Erythroblast (primary cell): ENCODE measurements at regions not wholly inside any gene's neighbourhood (a gene's known extent, or its start where the extent isn't known, plus 50 kb on each side); places are given as distances from the start of the nearest gene placed in this dataset.

Experiments
- DNase-seq, 2 experiments: peaks; one replicate each; lab custom pipeline; 2025; lab: John Stamatoyannopoulos, UW
- GATA1 ChIP-seq: IDR thresholded peaks from 2 replicates; pipeline ENCODE4 v1.6.1; 2011; ENCODE audit warnings: low read depth, mild to moderate bottlenecking, control low read depth, low read length, moderate library complexity
- POLR2A ChIP-seq: IDR thresholded peaks from 2 replicates; pipeline ENCODE4 v1.6.1; 2011; ENCODE audit warnings: mild to moderate bottlenecking, low read length

DNA sequence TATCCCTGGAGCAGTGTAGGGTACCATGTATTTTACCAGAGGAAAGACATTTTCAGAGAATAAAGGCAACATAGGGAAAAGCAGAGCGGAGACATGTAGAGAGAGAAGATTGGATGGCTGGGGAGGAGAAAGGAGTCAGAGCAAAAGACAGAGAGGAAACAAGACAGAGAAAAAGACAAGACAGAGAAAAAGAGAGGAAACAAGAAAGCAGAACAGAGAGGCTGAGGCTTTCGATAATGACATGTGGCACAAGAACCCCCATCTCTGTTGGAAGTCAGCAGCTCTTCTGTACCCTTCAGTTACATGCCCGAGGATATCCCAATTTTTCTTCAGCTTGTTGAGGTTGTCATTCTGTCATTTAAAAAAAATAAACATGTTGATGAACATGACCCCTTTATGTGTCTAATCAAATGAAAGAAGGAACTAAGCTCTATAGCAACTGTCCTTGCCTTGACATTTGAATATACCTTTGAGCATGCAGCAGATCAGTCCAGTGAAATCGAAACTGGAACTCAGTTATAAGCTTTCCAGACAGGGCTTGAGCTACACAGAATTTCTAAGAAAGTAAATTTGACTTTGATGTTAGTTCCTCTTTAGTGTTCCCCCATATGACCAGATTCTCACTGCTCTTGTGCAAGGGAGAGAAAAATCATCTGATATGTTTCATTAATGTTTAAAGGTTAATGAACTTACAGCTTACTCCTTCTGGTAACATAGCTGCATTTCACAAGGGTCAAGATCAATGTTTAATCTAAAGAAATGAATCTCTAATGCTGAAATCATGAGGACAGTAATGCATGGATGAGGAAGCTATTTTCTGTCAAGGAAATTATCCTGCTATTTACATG is 75.1 kb upstream of the SP4 start:
- DNase-seq = peak; percentile 20 to 29
- TF ChIP-seq POLR2A (no peak), GATA1 (no peak)

- no peak for DNase-seq
- TF ChIP-seq POLR2A = no peak
- no peak for TF ChIP-seq GATA1
These were observed 74.5 kb upstream of the SP4 start for GRCh38 chr7:21353388-21353780.

- TF ChIP-seq GATA1 (no peak), POLR2A (no peak)
- DNase-seq = no peak
These were observed 73.6 kb upstream of the SP4 start for GRCh38 chr7:21354284-21354683.

DNA sequence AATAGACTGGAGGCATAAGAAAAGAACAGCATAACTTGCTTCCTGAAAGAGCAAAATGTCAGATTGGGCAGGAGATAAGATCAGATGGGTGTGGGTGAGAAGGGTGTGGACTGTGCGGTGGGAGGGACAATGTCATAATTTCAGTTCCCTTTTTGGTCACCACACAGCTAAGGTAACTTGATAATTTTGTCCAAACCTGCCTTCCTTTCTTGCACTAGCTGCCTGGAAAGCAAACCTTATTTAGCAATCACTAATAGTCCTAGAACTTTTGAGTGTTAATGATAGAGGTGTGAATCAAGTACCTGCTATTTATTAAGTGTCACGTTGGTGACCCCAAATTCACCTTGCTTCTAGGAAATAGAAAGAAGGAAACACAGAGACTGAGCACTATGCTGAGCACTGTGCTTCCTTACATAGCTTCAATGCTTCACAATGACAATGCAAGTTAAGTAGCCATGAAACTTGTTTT is 72.4 kb upstream of the SP4 start:
- peak; percentile 67 to 82 for DNase-seq
- TF ChIP-seq POLR2A = no peak
- no peak for TF ChIP-seq GATA1

DNA sequence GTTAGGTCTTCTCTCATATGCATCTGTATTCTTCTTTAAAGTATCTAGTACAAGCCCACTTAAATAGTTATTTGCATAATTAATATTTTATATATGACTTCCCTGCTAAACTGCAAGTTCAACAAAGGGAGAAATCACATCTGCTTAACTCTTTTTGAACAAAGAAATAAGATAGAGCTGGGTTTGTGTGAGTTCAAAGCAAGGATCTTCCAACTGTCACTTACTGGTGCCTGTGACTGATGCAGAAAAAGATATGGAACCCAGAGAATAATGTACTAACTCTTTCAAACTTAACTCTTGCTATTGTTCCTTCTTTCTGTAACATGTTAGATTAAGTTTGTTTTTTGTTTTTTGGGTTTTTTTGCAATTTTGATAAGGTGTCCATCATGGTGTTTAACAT is 71.3 kb upstream of the SP4 start:
- TF ChIP-seq GATA1 (no peak), POLR2A (no peak)
- peak in 1 of 2 experiments; percentile 31 for DNase-seq

DNA sequence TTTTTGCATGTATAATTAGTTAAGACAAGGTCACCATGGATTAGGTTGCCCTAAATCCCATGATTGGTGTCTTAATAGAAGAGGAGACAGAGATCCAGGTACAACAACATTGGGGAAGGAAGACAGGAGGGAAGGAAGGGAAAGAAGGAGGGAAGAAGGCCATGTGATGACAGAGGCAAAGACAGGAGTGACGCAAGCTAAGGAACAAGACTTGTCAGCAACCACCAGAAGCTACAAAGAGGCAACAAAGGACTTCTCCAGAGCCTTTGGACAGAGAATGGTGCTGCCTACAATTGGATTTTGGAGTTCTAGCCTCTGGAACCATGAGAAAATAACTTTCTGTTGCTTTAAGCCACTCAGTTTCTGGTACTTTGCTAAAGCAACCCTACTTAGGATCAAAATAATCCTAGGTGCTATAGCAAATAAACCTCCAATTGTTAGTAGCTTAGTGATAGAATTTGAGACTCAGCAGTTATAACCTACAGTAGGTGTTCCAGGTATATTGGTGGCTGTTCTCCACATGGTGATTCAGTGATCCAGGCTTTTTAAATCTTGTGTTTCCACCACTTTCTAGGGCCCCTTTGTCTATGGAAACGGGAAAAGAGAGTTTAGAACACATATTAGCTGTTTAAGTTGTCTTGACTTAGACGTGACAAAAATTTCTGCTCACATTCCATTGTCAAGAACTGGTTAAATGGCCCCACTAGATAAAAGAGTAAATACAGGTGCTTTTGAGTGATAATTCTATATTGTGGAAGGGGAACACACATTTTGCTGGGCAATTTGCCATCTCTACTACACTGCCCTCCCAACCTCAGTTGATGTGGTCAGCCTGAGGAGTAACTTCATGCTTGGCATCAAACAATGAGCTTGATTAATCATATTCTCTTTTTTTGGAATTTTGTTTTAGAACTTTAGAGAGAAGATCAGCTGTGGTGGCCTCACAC is 70.5 kb upstream of the SP4 start:
- DNase-seq = peak; percentile 66 to 89
- no peak for TF ChIP-seq GATA1

DNA sequence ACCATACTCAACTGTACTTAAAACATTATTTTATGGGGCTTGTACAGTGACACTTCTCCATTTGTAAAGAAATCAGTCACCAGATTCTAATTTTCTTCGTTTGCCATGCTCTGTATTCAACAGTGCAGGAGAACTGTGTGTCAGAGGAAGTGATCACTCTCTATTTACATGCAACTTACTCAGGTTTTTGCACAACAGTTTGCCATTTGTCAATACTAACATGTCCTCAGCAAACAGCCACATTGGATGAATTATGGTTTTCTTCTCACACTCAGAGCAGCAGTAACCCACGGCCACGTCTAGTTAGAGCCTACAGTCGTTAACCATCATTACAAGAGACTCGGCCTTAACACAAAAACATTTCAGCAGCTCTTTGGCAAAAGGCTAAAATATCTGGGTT is 69.2 kb upstream of the SP4 start:
- no peak for DNase-seq
- no peak for TF ChIP-seq GATA1
- no peak for TF ChIP-seq POLR2A

DNA sequence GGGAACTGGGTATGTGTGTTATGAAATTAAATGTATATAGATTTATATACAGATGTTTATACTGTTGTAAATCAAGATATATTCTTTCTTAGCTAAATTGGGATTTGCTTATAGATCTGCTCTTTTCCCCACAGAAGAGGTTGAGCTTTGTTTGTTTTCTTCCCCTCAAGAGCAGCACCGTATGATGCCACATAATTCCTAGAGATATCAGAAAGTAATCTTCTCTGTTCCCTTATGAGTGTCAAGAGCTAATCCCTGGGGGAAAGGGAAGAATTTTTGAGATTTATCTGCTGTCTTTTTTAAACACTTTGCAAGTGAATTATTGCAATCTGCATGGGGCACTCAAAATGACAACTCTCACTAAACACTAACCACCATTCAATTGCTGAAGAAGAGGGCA is 68.7 kb upstream of the SP4 start:
- TF ChIP-seq POLR2A (no peak), GATA1 (no peak)

DNA sequence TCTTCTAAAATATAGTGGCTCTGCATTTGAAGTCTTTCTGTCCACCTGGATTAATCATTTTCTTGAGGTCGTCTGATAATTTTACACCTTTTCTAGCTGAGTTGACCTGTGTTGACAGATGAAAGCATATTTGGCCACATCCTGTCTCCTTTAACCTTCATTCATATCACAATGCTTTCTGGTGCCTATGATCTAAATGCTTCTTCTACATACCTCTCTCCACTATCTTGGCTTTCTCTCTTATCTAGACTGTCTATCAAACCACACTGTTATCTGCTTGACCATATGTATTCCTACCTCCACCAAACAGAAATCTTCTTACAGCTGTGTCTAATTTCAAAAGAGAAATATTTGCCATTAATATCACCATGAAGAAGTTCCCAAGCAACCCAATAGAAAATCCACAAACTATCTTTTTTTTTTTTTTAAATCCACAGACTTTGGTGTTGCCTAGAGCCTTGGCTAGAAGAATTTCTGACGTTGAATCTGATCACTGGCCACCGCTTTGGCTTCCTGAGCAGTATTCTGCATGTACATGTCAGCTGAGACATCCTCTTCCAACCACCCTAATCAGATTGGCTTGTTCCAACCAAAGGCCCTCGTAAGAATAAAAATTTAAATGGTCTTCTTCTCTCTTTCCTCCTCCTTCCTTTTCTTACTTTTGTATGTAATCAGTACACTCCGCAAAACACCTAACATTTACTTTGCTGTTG is 66.3 kb upstream of the SP4 start:
- TF ChIP-seq POLR2A (no peak), GATA1 (no peak)
- peak; percentile 42 to 77 for DNase-seq

More for the DNA sequence above, 68.7 kb upstream of the SP4 start:
- DNase-seq = no peak

DNA sequence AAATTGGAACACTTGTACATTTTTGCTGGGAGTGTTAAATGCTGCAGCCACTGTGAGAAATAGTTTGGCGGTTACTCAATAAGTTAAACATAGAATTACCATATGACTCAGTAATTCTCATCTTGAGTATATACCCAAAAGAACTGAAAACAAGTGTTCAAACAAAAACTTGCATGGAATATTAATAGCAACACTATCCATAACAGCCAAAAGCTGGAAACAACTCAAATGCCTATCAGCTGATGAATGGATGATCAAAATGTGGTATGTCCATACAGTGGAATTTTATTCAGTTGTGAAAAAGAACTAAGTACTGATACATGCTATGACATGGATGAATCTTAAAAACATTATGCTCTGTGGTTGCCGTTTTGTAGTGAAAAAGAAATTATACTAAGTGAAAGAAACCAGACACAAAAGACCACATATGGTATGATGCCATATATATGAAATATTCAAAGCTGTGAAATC is 63.0 kb upstream of the SP4 start:
- TF ChIP-seq GATA1 (no peak), POLR2A (no peak)
- no peak for DNase-seq

- peak in 1 of 2 experiments; percentile 30 for DNase-seq
These were observed 61.8 kb upstream of the SP4 start for GRCh38 chr7:21365866-21366624.

GRCh38 chr7:21367081-21367480 is 60.8 kb upstream of the SP4 start:
- no peak for TF ChIP-seq GATA1
- TF ChIP-seq POLR2A = no peak
- no peak for DNase-seq

More at GRCh38 chr7:21365866-21366624, 61.8 kb upstream of the SP4 start:
- TF ChIP-seq POLR2A = no peak
- no peak for TF ChIP-seq GATA1
